ENCODE measurements at regions not wholly inside any gene's neighbourhood (a gene's known extent, or its start where the extent isn't known, plus 50 kb on each side); places are given as distances from the start of the nearest gene placed in this dataset.

DNA sequence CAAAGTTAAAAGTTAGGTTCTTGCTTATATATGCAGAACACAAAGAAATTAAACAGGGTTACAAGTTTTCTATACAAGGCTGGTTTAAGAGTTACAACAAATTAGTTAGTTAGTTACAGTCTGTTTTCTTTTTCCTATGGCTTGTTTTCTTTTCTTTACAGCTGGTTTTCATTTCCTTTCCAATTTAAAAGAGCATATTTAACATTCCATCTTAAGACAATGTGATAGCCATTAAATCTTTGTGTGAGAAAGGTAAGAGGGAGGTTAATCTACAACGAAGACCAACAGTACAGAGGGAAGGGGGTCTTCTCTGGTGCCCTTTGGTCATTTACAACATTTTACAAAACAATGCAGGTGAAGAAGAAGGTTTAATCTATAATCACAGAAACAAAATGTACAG lies 290.6 kb downstream of the ZNF674 start:
- TF ChIP-seq POLR2A (IDR thresholded peaks at IDR 0.05) = no peak
- TF ChIP-seq, protein P1, sequence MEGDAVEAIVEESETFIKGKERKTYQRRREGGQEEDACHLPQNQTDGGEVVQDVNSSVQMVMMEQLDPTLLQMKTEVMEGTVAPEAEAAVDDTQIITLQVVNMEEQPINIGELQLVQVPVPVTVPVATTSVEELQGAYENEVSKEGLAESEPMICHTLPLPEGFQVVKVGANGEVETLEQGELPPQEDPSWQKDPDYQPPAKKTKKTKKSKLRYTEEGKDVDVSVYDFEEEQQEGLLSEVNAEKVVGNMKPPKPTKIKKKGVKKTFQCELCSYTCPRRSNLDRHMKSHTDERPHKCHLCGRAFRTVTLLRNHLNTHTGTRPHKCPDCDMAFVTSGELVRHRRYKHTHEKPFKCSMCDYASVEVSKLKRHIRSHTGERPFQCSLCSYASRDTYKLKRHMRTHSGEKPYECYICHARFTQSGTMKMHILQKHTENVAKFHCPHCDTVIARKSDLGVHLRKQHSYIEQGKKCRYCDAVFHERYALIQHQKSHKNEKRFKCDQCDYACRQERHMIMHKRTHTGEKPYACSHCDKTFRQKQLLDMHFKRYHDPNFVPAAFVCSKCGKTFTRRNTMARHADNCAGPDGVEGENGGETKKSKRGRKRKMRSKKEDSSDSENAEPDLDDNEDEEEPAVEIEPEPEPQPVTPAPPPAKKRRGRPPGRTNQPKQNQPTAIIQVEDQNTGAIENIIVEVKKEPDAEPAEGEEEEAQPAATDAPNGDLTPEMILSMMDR (IDR thresholded peaks at IDR 0.05) = no peak
